ENCODE measurements at regions not wholly inside any gene's neighbourhood (a gene's known extent, or its start where the extent isn't known, plus 50 kb on each side); places are given as distances from the start of the nearest gene placed in this dataset.

GRCh38 chr12:46446645-46447044 is 74.1 kb upstream of the SLC38A2 start:
- TF ChIP-seq CTCF (conservative IDR thresholded peaks at IDR 0.05 in 1 of 2, IDR thresholded peaks at IDR 0.05 in 1 of 2; ENCODE audit: low read depth in 1 of 2, low read length in 2 of 2) (no peak), EZH2 (IDR thresholded peaks at IDR 0.05; ENCODE audit: low read length, missing control alignments) (no peak)
